Neuronal stem cell (in vitro differentiated cells): ENCODE measurements at regions not wholly inside any gene's neighbourhood (a gene's known extent, or its start where the extent isn't known, plus 50 kb on each side); places are given as distances from the start of the nearest gene placed in this dataset.

Experiments used
- DNase-seq: peaks from one replicate; pipeline ENCODE4 v3.0.0-alpha.2; 2013; ENCODE audit warnings: low spot score
- H2AFZ ChIP-seq: one replicate; pipeline ENCODE4 v1.6.1; 2013; ENCODE audit warnings: mild to moderate bottlenecking, low read length, inconsistent platforms
- H2AK5ac ChIP-seq: 2 replicates; pipeline ENCODE4 v1.6.1; 2013; ENCODE audit warnings: low read depth, mild to moderate bottlenecking, inconsistent platforms, low read length, moderate library complexity, mixed read lengths
- H2BK120ac ChIP-seq: 2 replicates; pipeline ENCODE4 v1.6.1; 2013; ENCODE audit warnings: low read depth, mild to moderate bottlenecking, inconsistent platforms, low read length, moderate library complexity, mixed read lengths
- H2BK12ac ChIP-seq: one replicate; pipeline ENCODE4 v1.6.1; 2013; ENCODE audit warnings: low read length, inconsistent platforms
- H2BK15ac ChIP-seq: 2 replicates; pipeline ENCODE4 v1.6.1; 2013; ENCODE audit warnings: mild to moderate bottlenecking, low read length, inconsistent platforms, mixed read lengths
- H2BK5ac ChIP-seq: one replicate; pipeline ENCODE4 v1.6.1; 2013; ENCODE audit warnings: inconsistent platforms, mild to moderate bottlenecking, low read length, moderate library complexity
- H3K14ac ChIP-seq: one replicate; pipeline ENCODE4 v1.6.1; 2013; ENCODE audit warnings: low read length, inconsistent platforms
- H3K18ac ChIP-seq: 2 replicates; pipeline ENCODE4 v1.6.1; 2013; ENCODE audit warnings: low read length, inconsistent platforms
- H3K23ac ChIP-seq: 2 replicates; pipeline ENCODE4 v1.6.1; 2013; ENCODE audit warnings: low read depth, mild to moderate bottlenecking, mixed read lengths, low read length, inconsistent platforms; ENCODE audit not compliant: poor library complexity
- H3K27ac ChIP-seq: replicated peaks from 3 replicates; pipeline ENCODE4 v1.5.1; 2013; ENCODE audit warnings: low read length, inconsistent platforms
- H3K27me3 ChIP-seq, 3 experiments: 2 replicates each; pipeline ENCODE4 v1.6.1; 2013; ENCODE audit warnings: low read length in 3 of 3, mild to moderate bottlenecking in 2 of 3, inconsistent platforms in 1 of 3, low read depth in 1 of 3, mixed read lengths in 1 of 3, moderate library complexity in 1 of 3; ENCODE audit not compliant: control insufficient read depth in 3 of 3, insufficient read depth in 3 of 3
- H3K36me3 ChIP-seq, 2 donors: replicated peaks in 1 of 2; 2 replicates each; pipeline ENCODE4 v1.6.1; 2013; ENCODE audit warnings: low read length in 2 of 2; ENCODE audit not compliant: control insufficient read depth in 2 of 2, insufficient read depth in 2 of 2
- H3K4ac ChIP-seq: 2 replicates; pipeline ENCODE4 v1.6.1; 2013; ENCODE audit warnings: inconsistent platforms, mild to moderate bottlenecking, low read length, moderate library complexity
- H3K4me1 ChIP-seq, 2 donors: 1 replicate in 1 of 2; 2 replicates in 1 of 2; pipeline ENCODE4 v1.6.1; 2013; ENCODE audit warnings: low read length in 2 of 2, low read depth in 1 of 2; ENCODE audit not compliant: control insufficient read depth in 2 of 2, insufficient read depth in 1 of 2
- H3K4me2 ChIP-seq: one replicate; pipeline ENCODE4 v1.6.1; 2013; ENCODE audit warnings: mild to moderate bottlenecking, low read length, inconsistent platforms; ENCODE audit not compliant: insufficient read depth, poor library complexity, severe bottlenecking
- H3K4me3 ChIP-seq, 2 donors: 2 replicates each; pipeline ENCODE4 v1.5.1; 2013; ENCODE audit warnings: low read length in 2 of 2, mild to moderate bottlenecking in 2 of 2, inconsistent platforms in 1 of 2, moderate library complexity in 1 of 2
- H3K79me1 ChIP-seq: one replicate; pipeline ENCODE4 v1.6.1; 2013; ENCODE audit warnings: low read depth, mild to moderate bottlenecking, inconsistent platforms, low read length, moderate library complexity
- H3K9ac ChIP-seq: one replicate; pipeline ENCODE4 v1.6.1; 2013; ENCODE audit warnings: mild to moderate bottlenecking, low read depth, low read length, inconsistent platforms; ENCODE audit not compliant: poor library complexity
- H3K9me3 ChIP-seq, 2 donors: replicated peaks in 1 of 2; 2 replicates each; pipeline versions ENCODE3 to v1.6.1; 2013; ENCODE audit warnings: low read length in 2 of 2, mild to moderate bottlenecking in 2 of 2, inconsistent platforms in 1 of 2, low read depth in 1 of 2, mixed read lengths in 1 of 2, moderate library complexity in 1 of 2; ENCODE audit not compliant: control insufficient read depth in 2 of 2, insufficient read depth in 1 of 2
- H4K8ac ChIP-seq: one replicate; pipeline ENCODE4 v1.6.1; 2013; ENCODE audit warnings: low read depth, mild to moderate bottlenecking, inconsistent platforms, low read length, moderate library complexity
- H4K91ac ChIP-seq: one replicate; pipeline ENCODE4 v1.6.1; 2013; ENCODE audit warnings: low read length, low read depth, mild to moderate bottlenecking, inconsistent platforms; ENCODE audit not compliant: poor library complexity
- WGBS, 2 donors: extraction: QIAGEN DNeasy Blood & Tissue Kit; methylation state at CpG; one replicate each; pipeline ENCODE4 v1.1.7; 2013; ENCODE audit warnings: missing lambda C conversion rate in 2 of 2, mixed read lengths in 1 of 2; ENCODE audit not compliant: insufficient read length in 2 of 2, insufficient replicate concordance in 1 of 2; ENCODE audit errors: extremely low coverage in 2 of 2; 5-methylcytosine and 5-hydroxymethylcytosine counted together

GRCh38 chr5:74544811-74545210, 95.7 kb downstream of the ENC1 start:
- no peak overlapping the region for H3K9ac ChIP-seq
- no peaks in the 10 kb centered on the region for H3K9me3 ChIP-seq
- no peaks in the 10 kb centered on the region for H3K27me3 ChIP-seq
- no peak overlapping the region for H2AK5ac ChIP-seq
- no CpG with 5 or more reads among the region's 2 CpGs for WGBS, 2 donors
- no peak overlapping the region for H2BK15ac ChIP-seq
- no peak overlapping the region for H3K27ac ChIP-seq
- no peaks in the 10 kb centered on the region for H3K79me1 ChIP-seq
- no peak overlapping the region for H2BK12ac ChIP-seq
- no peak overlapping the region for H3K18ac ChIP-seq
- H3K4me3 ChIP-seq = no peak overlapping the region
- H3K4ac ChIP-seq = no peak overlapping the region
- H3K4me2 ChIP-seq = no peak overlapping the region
- H2BK120ac ChIP-seq = no peak overlapping the region
- H3K14ac ChIP-seq = no peak overlapping the region
- H3K36me3 ChIP-seq = no peaks in the 10 kb centered on the region
- no peak overlapping the region for H2AFZ ChIP-seq
- H4K8ac ChIP-seq = no peak overlapping the region
- no peak overlapping the region for H2BK5ac ChIP-seq
- no peak overlapping the region for H3K23ac ChIP-seq
- no peak for DNase-seq
- H4K91ac ChIP-seq = no peak overlapping the region
- peaks cover 12 to 21% of the 10 kb centered on the region in 2 donors for H3K4me1 ChIP-seq

GRCh38 chr5:74543162-74543995, 97.1 kb downstream of the ENC1 start:
- H2AFZ ChIP-seq = peak overlapping the region; percentile 78
- H3K4me2 ChIP-seq = peak overlapping the region; percentile 33
- no peak overlapping the region for H2AK5ac ChIP-seq
- H2BK120ac ChIP-seq = no peak overlapping the region
- peaks cover 12 to 21% of the 10 kb centered on the region in 2 donors for H3K4me1 ChIP-seq
- no peak overlapping the region for H3K9ac ChIP-seq
- H3K4me3 ChIP-seq = peak overlapping the region in 1 of 2 donors; percentile 29
- peak; percentile 46 for DNase-seq
- no peaks in the 10 kb centered on the region for H3K9me3 ChIP-seq
- peak overlapping the region; percentile 63 for H3K18ac ChIP-seq
- WGBS, 2 donors = no CpG with 5 or more reads among the region's 14 CpGs
- H3K79me1 ChIP-seq = no peaks in the 10 kb centered on the region
- H3K27me3 ChIP-seq = no peaks in the 10 kb centered on the region
- no peaks in the 10 kb centered on the region for H3K36me3 ChIP-seq
- H2BK15ac ChIP-seq = no peak overlapping the region
- H3K23ac ChIP-seq = no peak overlapping the region
- H3K27ac ChIP-seq = peak overlapping the region; percentile 81
- no peak overlapping the region for H4K91ac ChIP-seq
- no peak overlapping the region for H3K4ac ChIP-seq
- no peak overlapping the region for H2BK12ac ChIP-seq
- H2BK5ac ChIP-seq = no peak overlapping the region
- no peak overlapping the region for H4K8ac ChIP-seq
- H3K14ac ChIP-seq = no peak overlapping the region

- no peak overlapping the region for H2BK120ac ChIP-seq
- no CpG with 5 or more reads among the region's 3 CpGs for WGBS, 2 donors
- H2AFZ ChIP-seq = peak overlapping the region; percentile 78
Observed at GRCh38 chr5:74542482-74542881, 98.0 kb downstream of the ENC1 start.

GRCh38 chr5:74541381-74541781, 99.1 kb downstream of the ENC1 start:
- DNase-seq = no peak
- no peaks in the 10 kb centered on the region for H3K27me3 ChIP-seq
- H3K18ac ChIP-seq = no peak overlapping the region
- no peak overlapping the region for H3K14ac ChIP-seq
- H3K9me3 ChIP-seq = no peaks in the 10 kb centered on the region
- H3K4me2 ChIP-seq = no peak overlapping the region
- H3K23ac ChIP-seq = no peak overlapping the region
- no peak overlapping the region for H2BK15ac ChIP-seq
- WGBS, 2 donors = no CpG with 5 or more reads among the region's 1 CpG
- H3K9ac ChIP-seq = no peak overlapping the region
- no peak overlapping the region for H2AK5ac ChIP-seq
- no peak overlapping the region for H3K4ac ChIP-seq
- H3K4me3 ChIP-seq = no peak overlapping the region
- no peak overlapping the region for H2BK5ac ChIP-seq
- no peak overlapping the region for H3K27ac ChIP-seq
- H3K4me1 ChIP-seq = peaks cover 15 to 21% of the 10 kb centered on the region in 2 donors
- H4K8ac ChIP-seq = no peak overlapping the region
- no peak overlapping the region for H2BK12ac ChIP-seq
- H3K36me3 ChIP-seq = no peaks in the 10 kb centered on the region
- H2BK120ac ChIP-seq = no peak overlapping the region
- H4K91ac ChIP-seq = no peak overlapping the region
- no peaks in the 10 kb centered on the region for H3K79me1 ChIP-seq
- H2AFZ ChIP-seq = no peak overlapping the region

More at GRCh38 chr5:74542482-74542881, 98.0 kb downstream of the ENC1 start:
- Histone ChIP-seq H2BK15ac (no peak overlapping the region), H2BK5ac (no peak overlapping the region), H2AK5ac (no peak overlapping the region), H4K91ac (no peak overlapping the region), H4K8ac (no peak overlapping the region), H3K4me2 (no peak overlapping the region), H3K9ac (no peak overlapping the region), H3K4me1 (peaks cover 14 to 21% of the 10 kb centered on the region in 2 donors), H3K4ac (no peak overlapping the region), H3K18ac (no peak overlapping the region), H3K23ac (no peak overlapping the region), H3K14ac (no peak overlapping the region), H2BK12ac (no peak overlapping the region), H3K27me3 (no peaks in the 10 kb centered on the region), H3K79me1 (no peaks in the 10 kb centered on the region), H3K36me3 (no peaks in the 10 kb centered on the region), H3K4me3 (no peak overlapping the region), H3K27ac (no peak overlapping the region), H3K9me3 (no peaks in the 10 kb centered on the region)
- DNase-seq = no peak
